Endothelial cell of umbilical vein (primary cell): ENCODE measurements at regions not wholly inside any gene's neighbourhood (a gene's known extent, or its start where the extent isn't known, plus 50 kb on each side); places are given as distances from the start of the nearest gene placed in this dataset.

Experiments used
- BruUV-seq: library from RNA; stranded (reverse); fragments of 400-500 nt; replicated peaks from 2 replicates; lab custom pipeline; 2021; lab: Mats Ljungman, UMichigan
- CTCF ChIA-PET: fragments of 300-600, 350-600 bp; sonication (Branson Sonifier 250); formaldehyde crosslinking; loops from one replicate; lab custom pipeline; 2021; ENCODE audit warnings: antibody characterized with exemption, inconsistent platforms; lab: Charles Lee
- POLR2A ChIA-PET: fragments of 300-600, 350-600 bp; sonication (Branson Sonifier 250); formaldehyde crosslinking; loops from one replicate; lab custom pipeline; 2021; ENCODE audit warnings: antibody characterized with exemption, inconsistent platforms; lab: Charles Lee
- DNase-seq: peaks from one replicate; pipeline ENCODE4 v3.0.0-alpha.2; 2011; ENCODE audit warnings: low read depth, low spot score
- FAIRE-seq: peaks from 2 replicates; lab custom pipeline; 2011; peaks lifted over from hg19 to GRCh38; lab: Jason Lieb, UNC
- H2AFZ ChIP-seq: 2 replicates; pipeline ENCODE4 v1.6.0; 2012; ENCODE audit warnings: low read depth, low read length, control low read depth, inconsistent platforms
- H3K27ac ChIP-seq: 2 replicates; pipeline ENCODE4 v1.5.1; 2011; ENCODE audit warnings: low read depth, mild to moderate bottlenecking, control low read depth, low read length, moderate library complexity; ENCODE audit not compliant: insufficient read depth
- H3K27me3 ChIP-seq, 2 experiments: 2 replicates each; pipeline versions ENCODE4 v1.6.0 to v1.6.1; 2011; ENCODE audit warnings: low read length in 2 of 2, mixed read lengths in 1 of 2; ENCODE audit not compliant: control insufficient read depth in 2 of 2, insufficient read depth in 2 of 2
- H3K36me3 ChIP-seq, 2 experiments: 2 replicates in 1 of 2; 3 replicates in 1 of 2; pipeline ENCODE4 v1.5.1; 2011; ENCODE audit warnings: low read length in 2 of 2, mild to moderate bottlenecking in 1 of 2, moderate library complexity in 1 of 2; ENCODE audit not compliant: control insufficient read depth in 2 of 2, insufficient read depth in 2 of 2; ENCODE audit errors: extremely low read depth in 1 of 2
- H3K4me1 ChIP-seq: 3 replicates; pipeline ENCODE4 v1.5.1; 2011; ENCODE audit warnings: mild to moderate bottlenecking, low read length; ENCODE audit not compliant: control insufficient read depth, insufficient read depth; ENCODE audit errors: extremely low read depth
- H3K4me2 ChIP-seq: 2 replicates; pipeline ENCODE4 v1.6.1; 2011; ENCODE audit warnings: low read length, control low read depth, mixed read lengths; ENCODE audit not compliant: insufficient read depth
- H3K4me3 ChIP-seq, 3 experiments: fragments of 200-600 bp in 1 of 3; sonication (generic), shearing (Covaris generic) in 1 of 3; replicated peaks in 1 of 3; 2 replicates each; pipeline ENCODE4 v1.5.1; 2011 to 2016; ENCODE audit warnings: control low read depth in 3 of 3, low read length in 3 of 3, mild to moderate bottlenecking in 2 of 3, inconsistent platforms in 1 of 3, low read depth in 1 of 3, moderate library complexity in 1 of 3; ENCODE audit not compliant: insufficient read depth in 1 of 3
- H3K79me2 ChIP-seq: 2 replicates; pipeline ENCODE4 v1.6.0; 2012; ENCODE audit warnings: low read length, inconsistent platforms; ENCODE audit not compliant: control insufficient read depth, insufficient read depth
- H3K9ac ChIP-seq: replicated peaks from 2 replicates; pipeline ENCODE3; 2011; ENCODE audit warnings: low read length, control low read depth; ENCODE audit not compliant: insufficient read depth; ENCODE audit errors: extremely low read depth
- H3K9me1 ChIP-seq: replicated peaks from 3 replicates; pipeline ENCODE4 v1.6.0; 2011; ENCODE audit warnings: mild to moderate bottlenecking, low read length; ENCODE audit not compliant: control insufficient read depth, insufficient read depth; ENCODE audit errors: extremely low read depth
- H3K9me3 ChIP-seq: replicated peaks from 2 replicates; pipeline ENCODE4 v1.5.1; 2012; ENCODE audit warnings: low read length, inconsistent platforms; ENCODE audit not compliant: control insufficient read depth, insufficient read depth
- H4K20me1 ChIP-seq: replicated peaks from 2 replicates; pipeline ENCODE3; 2011; ENCODE audit warnings: mild to moderate bottlenecking, low read length; ENCODE audit not compliant: control insufficient read depth, insufficient read depth; ENCODE audit errors: extremely low read depth
- EZH2 ChIP-seq: IDR thresholded peaks from 2 replicates; pipeline ENCODE4 v1.6.1; 2012; ENCODE audit warnings: borderline replicate concordance, low read depth, mild to moderate bottlenecking, moderate library complexity, low read length, inconsistent platforms; ENCODE audit not compliant: severe bottlenecking
- FOS ChIP-seq: IDR thresholded peaks from 2 replicates; pipeline ENCODE4 v1.6.1; 2011; ENCODE audit warnings: mild to moderate bottlenecking, low read length, moderate library complexity, borderline replicate concordance; ENCODE audit not compliant: insufficient read depth
- GATA2 ChIP-seq: IDR thresholded peaks from 2 replicates; pipeline ENCODE4 v1.7.0; 2011; ENCODE audit warnings: low read depth, mild to moderate bottlenecking, moderate library complexity, mixed read lengths, low read length; ENCODE audit not compliant: insufficient read length, insufficient read depth
- JUN ChIP-seq: IDR thresholded peaks from 2 replicates; pipeline ENCODE4 v1.6.1; 2011; ENCODE audit warnings: borderline replicate concordance, low read depth; ENCODE audit not compliant: insufficient read length, insufficient read depth
- MYC ChIP-seq: IDR thresholded peaks from one replicate; pipeline ENCODE4 v1.6.1; 2011; ENCODE audit warnings: mild to moderate bottlenecking, low read depth, low read length
- POLR2A ChIP-seq: IDR thresholded peaks from 2 replicates; pipeline ENCODE4 v1.6.1; 2012; ENCODE audit warnings: low read depth, mild to moderate bottlenecking, control low read depth, low read length
- POLR2AphosphoS5 ChIP-seq: IDR thresholded peaks from 2 replicates; pipeline ENCODE4 v1.6.1; 2012; ENCODE audit warnings: low read depth, mild to moderate bottlenecking, control low read depth, low read length, moderate library complexity; ENCODE audit not compliant: insufficient read depth
- dilution Hi-C: fragments of 300-500 bp; cut with MboI; formaldehyde crosslinking; loops from one replicate; pipeline ENCODE4 v1.15.0; 2019; ENCODE audit warnings: low sequenced_read_pairs; ENCODE audit not compliant: extremely low pct_ligation_motif_present
- intact Hi-C: fragments of 100-400 bp; cut with micrococcal nuclease; formaldehyde crosslinking; loops from one replicate; pipeline ENCODE4 v1.10.0; 2022
- TF ChIP-seq, protein P1 (sequence below): IDR thresholded peaks from 2 replicates; pipeline ENCODE4 v1.6.1; 2011; ENCODE audit not compliant: insufficient read depth, insufficient read length
- TF ChIP-seq, protein P2 (sequence below), 2 donors: IDR thresholded peaks; 1 replicate in 1 of 2; 2 replicates in 1 of 2; pipeline ENCODE4 v1.5.1; 2011; ENCODE audit warnings: low read length in 2 of 2, mild to moderate bottlenecking in 2 of 2, moderate library complexity in 2 of 2, control low read depth in 1 of 2, inconsistent platforms in 1 of 2, low read depth in 1 of 2; ENCODE audit not compliant: insufficient read depth in 1 of 2; ENCODE audit errors: extremely low read depth in 1 of 2

DNA sequence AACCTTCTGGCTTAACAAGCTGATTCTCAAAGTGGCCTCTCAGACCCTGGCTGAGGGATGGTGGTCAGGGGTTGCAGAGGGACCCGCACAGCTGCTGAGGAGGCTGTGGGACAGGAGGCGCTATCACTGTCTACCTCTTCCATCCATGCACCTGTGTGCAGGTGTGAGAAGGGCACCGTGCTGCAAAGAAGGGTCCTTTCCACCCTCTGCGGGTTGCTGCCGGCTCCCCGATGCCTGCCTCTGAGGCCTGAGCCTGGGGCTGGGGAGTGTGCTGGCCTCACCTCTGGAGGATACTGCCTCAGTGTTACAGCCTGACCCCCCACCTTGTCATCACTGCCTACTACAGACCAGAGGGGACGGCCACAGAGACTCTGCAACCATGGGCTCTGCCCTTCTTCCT, 66.1 kb upstream of the B3GAT1 start:
- DNase-seq (no peak), FAIRE-seq (no peak)
- Histone ChIP-seq H3K79me2 (no peaks in the 10 kb centered on the region), H3K4me2 (no peak overlapping the region), H3K4me3 (no peak overlapping the region), H3K4me1 (no peaks in the 10 kb centered on the region), H3K27ac (no peak overlapping the region), H3K27me3 (no peaks in the 10 kb centered on the region), H3K9ac (no peak overlapping the region), H3K9me1 (no peaks in the 10 kb centered on the region), H4K20me1 (no peaks in the 10 kb centered on the region), H3K9me3 (no peaks in the 10 kb centered on the region), H3K36me3 (no peaks in the 10 kb centered on the region), H2AFZ (no peak overlapping the region)
- CTCF ChIA-PET, result no interaction called here
- POLR2A ChIA-PET, result no interaction called here
- TF ChIP-seq GATA2, result no peak
- TF ChIP-seq MYC, result no peak
- TF ChIP-seq JUN, result no peak
- TF ChIP-seq EZH2, result no peak
- TF ChIP-seq, protein P1, sequence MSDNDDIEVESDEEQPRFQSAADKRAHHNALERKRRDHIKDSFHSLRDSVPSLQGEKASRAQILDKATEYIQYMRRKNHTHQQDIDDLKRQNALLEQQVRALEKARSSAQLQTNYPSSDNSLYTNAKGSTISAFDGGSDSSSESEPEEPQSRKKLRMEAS, result no peak
- TF ChIP-seq POLR2A, result no peak
- TF ChIP-seq POLR2AphosphoS5, result no peak
- TF ChIP-seq, protein P2, sequence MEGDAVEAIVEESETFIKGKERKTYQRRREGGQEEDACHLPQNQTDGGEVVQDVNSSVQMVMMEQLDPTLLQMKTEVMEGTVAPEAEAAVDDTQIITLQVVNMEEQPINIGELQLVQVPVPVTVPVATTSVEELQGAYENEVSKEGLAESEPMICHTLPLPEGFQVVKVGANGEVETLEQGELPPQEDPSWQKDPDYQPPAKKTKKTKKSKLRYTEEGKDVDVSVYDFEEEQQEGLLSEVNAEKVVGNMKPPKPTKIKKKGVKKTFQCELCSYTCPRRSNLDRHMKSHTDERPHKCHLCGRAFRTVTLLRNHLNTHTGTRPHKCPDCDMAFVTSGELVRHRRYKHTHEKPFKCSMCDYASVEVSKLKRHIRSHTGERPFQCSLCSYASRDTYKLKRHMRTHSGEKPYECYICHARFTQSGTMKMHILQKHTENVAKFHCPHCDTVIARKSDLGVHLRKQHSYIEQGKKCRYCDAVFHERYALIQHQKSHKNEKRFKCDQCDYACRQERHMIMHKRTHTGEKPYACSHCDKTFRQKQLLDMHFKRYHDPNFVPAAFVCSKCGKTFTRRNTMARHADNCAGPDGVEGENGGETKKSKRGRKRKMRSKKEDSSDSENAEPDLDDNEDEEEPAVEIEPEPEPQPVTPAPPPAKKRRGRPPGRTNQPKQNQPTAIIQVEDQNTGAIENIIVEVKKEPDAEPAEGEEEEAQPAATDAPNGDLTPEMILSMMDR (IDR thresholded peaks at IDR 0.05; ENCODE audit: extremely low read depth in 1 of 2, insufficient read depth in 1 of 2, low read depth in 1 of 2, low read length in 2 of 2), result no peak
- TF ChIP-seq FOS, result no peak
- dilution Hi-C loops, result no loop called here
- no TSS peak for BruUV-seq
- intact Hi-C loops, result no loop called here
